Kidney epithelial cell (primary cell): ENCODE measurements at regions not wholly inside any gene's neighbourhood (a gene's known extent, or its start where the extent isn't known, plus 50 kb on each side); places are given as distances from the start of the nearest gene placed in this dataset.

Experiments used
- DNase-seq: peaks from one replicate; pipeline ENCODE4 v3.0.0-alpha.2; 2010; ENCODE audit warnings: low read depth
- H3K27me3 ChIP-seq: 2 replicates; pipeline ENCODE4 v1.6.0; 2011; ENCODE audit warnings: low read length; ENCODE audit not compliant: control insufficient read depth, insufficient read depth
- H3K36me3 ChIP-seq: 2 replicates; pipeline ENCODE4 v1.5.1; 2011; ENCODE audit warnings: low read length; ENCODE audit not compliant: control insufficient read depth, insufficient read depth
- H3K4me3 ChIP-seq: 2 replicates; pipeline ENCODE4 v1.5.1; 2011; ENCODE audit warnings: low read depth, mild to moderate bottlenecking, control low read depth, low read length
- TF ChIP-seq, protein P1 (sequence below): IDR thresholded peaks from 2 replicates; pipeline ENCODE4 v1.5.1; 2011; ENCODE audit warnings: mild to moderate bottlenecking, moderate library complexity, low read length, control low read depth, inconsistent platforms; ENCODE audit not compliant: insufficient read depth, poor library complexity, severe bottlenecking

DNA sequence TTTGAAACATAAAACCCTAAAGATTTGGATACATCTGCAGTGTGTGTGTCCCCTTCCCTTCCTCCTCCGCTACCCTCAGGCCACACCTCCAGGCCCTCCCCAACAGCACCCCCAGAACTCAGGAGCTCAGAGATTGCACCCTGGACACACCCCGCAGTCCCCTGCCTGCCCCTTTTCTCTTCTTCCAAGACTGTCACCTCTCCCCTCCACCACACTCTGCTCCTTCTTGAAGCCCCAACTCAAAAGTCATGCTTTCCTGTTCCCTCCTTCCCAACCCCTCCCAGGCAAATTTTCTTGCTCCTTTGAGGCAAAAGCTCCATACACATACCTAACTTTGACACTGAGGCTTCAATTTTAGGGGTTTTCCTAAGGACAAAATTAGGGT, 285.7 kb upstream of the STT3B start:
- TF ChIP-seq, protein P1, sequence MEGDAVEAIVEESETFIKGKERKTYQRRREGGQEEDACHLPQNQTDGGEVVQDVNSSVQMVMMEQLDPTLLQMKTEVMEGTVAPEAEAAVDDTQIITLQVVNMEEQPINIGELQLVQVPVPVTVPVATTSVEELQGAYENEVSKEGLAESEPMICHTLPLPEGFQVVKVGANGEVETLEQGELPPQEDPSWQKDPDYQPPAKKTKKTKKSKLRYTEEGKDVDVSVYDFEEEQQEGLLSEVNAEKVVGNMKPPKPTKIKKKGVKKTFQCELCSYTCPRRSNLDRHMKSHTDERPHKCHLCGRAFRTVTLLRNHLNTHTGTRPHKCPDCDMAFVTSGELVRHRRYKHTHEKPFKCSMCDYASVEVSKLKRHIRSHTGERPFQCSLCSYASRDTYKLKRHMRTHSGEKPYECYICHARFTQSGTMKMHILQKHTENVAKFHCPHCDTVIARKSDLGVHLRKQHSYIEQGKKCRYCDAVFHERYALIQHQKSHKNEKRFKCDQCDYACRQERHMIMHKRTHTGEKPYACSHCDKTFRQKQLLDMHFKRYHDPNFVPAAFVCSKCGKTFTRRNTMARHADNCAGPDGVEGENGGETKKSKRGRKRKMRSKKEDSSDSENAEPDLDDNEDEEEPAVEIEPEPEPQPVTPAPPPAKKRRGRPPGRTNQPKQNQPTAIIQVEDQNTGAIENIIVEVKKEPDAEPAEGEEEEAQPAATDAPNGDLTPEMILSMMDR, result no peak
- DNase-seq, result no peak

DNA sequence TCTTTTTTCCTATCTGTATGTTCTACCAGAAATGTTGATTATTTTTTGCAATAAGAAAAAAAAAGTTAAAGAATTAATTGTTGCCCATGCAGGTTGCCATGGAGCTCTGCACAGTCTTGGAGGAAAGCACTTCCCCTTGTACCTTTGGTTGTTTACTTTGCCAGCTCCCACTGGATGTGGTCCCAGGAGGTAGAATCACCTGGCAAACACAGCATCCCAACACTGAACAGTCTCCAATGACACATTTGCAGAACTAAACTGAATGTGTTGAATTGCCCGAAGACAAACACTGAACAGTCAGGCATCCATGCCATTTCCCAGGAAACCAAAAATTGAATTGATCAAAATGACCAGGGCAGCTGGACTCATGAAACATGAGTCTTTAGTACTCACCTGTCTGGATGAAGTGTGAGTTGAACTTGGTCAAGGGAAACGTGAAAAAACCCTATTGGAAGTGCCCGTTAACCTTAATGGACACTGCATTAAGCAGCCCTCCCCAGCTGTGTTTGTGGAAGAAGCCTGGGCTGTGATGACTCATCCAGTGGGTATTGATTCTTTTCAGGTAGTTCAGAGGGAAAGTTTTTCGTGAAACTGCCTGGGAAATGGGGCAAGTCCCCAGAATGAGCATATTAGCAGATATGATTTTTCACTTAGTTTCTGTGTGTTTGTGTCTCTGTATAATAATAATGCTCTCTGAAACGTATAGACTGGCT, 284.7 kb upstream of the STT3B start:
- Histone ChIP-seq H3K36me3 (no peaks in the 10 kb centered on the region), H3K27me3 (no peaks in the 10 kb centered on the region), H3K4me3 (no peak overlapping the region)
- TF ChIP-seq, protein P1, result no peak
- DNase-seq, result no peak

More for the DNA sequence above, 285.7 kb upstream of the STT3B start:
- Histone ChIP-seq H3K27me3 (no peaks in the 10 kb centered on the region), H3K36me3 (no peaks in the 10 kb centered on the region), H3K4me3 (no peak overlapping the region)

DNA sequence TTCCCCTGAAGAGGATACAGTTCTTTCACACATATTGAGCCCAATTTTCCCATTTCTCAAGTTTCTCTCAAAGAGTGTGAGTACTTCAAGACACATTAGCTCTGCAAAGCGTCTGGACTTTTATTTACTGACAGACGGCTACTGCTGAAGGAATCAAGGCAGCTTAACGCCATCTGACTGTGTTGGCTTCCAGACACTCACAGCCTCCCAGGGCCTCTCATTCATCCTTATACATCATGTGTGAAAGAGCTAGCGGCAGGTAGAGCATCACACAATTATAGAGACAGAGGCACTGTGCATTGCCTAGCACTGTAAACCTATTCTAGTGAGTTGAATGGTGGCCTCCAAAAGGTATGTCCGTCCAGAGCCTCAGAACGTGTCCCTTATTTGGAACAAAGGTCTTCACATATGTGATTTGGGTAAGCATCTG, 284.1 kb upstream of the STT3B start:
- H3K36me3 ChIP-seq, result no peaks in the 10 kb centered on the region
- TF ChIP-seq, protein P1, result no peak
- no peaks in the 10 kb centered on the region for H3K27me3 ChIP-seq
- H3K4me3 ChIP-seq, result no peak overlapping the region
- DNase-seq, result no peak

DNA sequence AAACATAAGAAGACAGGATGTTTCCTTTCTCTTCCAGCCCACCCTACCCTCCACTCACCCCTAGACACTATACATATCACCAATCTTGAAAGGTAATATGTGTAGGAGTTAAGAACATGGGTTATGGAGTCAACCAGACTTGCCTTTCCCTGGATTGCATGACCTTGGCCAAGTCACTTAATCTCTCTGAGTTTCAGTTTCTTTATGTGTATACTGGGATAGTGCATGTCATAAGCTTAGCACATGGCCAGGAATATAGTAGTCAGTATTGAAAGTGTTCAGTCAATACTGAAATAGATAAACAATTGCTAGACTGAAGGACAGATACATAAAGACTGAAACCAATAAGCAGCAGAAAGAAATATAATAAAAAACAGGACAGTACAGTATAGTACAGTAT, 283.2 kb upstream of the STT3B start:
- H3K27me3 ChIP-seq, result no peaks in the 10 kb centered on the region
- no peak overlapping the region for H3K4me3 ChIP-seq
- no peak for DNase-seq
- no peaks in the 10 kb centered on the region for H3K36me3 ChIP-seq
- TF ChIP-seq, protein P1, result no peak

DNA sequence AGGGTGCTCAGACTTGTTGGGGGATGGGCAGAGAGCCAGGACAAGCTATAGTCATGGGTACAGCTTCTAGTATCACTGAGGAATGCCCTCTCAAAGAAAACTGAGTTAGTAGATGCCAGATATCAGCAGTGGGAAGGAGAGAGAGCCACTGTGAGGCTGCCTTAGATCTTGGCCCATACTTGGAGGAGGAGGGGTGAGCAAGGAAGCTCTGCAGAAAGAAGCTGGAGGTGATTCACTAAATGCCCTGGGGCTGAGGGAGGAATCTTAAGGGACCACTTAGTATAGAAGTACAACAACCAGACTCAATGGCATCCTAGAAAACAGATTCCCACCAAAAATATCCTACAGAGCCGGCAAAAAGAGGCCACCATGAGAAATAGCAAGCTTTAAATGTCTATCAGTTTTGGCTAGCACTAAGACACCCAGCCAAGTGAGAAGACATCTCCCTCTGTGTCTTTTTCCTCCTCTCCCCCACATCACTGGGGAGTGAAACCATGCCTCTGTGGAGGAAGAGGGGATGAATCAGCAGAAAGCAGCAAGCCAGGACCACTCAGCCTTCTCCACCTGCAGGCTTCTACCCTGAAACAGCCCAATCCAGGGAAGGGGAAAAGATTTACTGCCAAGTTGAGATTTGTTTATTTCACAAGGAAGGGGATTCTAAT, 282.5 kb upstream of the STT3B start:
- no peaks in the 10 kb centered on the region for H3K36me3 ChIP-seq
- no peaks in the 10 kb centered on the region for H3K27me3 ChIP-seq
- no peak overlapping the region for H3K4me3 ChIP-seq
- TF ChIP-seq, protein P1, result no peak
- peak; percentile 25 for DNase-seq
